GM18502 (cell line): ENCODE measurements at regions not wholly inside any gene's neighbourhood (a gene's known extent, or its start where the extent isn't known, plus 50 kb on each side); places are given as distances from the start of the nearest gene placed in this dataset.
A peak's percentile ranks its signal among the peaks of the same experiment; 100 is the strongest.

Experiments
- ATAC-seq: cut with Tn5 transposase; IDR thresholded peaks from one replicate; pipeline ENCODE4 v1.9.1; 2021; ENCODE audit warnings: mild to moderate bottlenecking; ENCODE audit not compliant: unreplicated experiment, poor library complexity

DNA sequence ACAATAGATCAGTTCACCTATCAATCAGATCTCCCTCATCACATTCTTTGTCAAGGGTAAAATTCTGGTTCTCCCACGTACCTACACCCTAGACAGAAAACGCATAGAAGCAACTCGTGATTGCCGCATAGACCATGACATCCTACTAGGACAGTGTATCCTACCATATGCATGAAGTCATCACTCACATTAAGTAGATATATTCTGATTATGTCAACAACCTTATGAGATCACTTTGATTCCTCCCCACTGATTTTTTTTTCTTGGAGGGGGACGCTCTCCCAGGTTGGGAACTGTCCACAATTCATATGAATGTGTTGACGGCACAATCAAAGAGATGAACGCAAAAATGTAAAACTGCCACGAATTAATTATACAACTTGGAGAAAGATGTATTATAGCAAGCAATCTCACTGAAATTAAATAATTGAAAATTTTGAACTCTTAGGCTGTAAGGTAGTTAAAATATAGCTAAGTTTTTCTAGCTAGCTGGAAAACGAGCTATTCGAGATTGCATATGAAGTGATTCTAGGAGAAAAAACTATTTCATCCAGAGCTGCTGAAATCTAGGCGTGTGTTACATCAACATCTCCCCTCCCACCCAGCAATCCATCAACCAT is 82.5 kb upstream of the CCDC28A start:
- no peak for ATAC-seq

DNA sequence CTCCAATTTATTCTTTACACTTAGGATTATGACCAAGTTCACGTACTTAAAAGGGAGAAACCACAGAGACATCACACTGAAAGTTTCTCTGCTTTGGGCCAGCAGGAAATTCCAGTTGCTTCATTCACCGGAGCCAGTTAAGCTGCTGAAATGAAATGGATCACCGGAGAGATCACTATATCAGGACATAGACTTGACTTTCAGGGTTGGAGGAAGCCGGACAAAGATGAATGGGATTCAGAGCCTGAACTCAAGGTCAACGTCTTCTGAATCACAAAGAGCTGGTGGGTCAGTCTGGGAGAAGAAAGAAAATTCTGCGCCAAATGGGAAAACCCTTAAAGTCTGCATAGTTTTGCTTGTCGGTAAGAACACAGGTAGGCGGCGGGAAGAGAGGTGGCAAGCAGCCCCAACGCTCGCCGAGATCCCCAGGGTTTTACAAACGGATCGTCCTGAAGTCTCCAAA is 81.9 kb upstream of the CCDC28A start:
- peak; percentile 4 for ATAC-seq

DNA sequence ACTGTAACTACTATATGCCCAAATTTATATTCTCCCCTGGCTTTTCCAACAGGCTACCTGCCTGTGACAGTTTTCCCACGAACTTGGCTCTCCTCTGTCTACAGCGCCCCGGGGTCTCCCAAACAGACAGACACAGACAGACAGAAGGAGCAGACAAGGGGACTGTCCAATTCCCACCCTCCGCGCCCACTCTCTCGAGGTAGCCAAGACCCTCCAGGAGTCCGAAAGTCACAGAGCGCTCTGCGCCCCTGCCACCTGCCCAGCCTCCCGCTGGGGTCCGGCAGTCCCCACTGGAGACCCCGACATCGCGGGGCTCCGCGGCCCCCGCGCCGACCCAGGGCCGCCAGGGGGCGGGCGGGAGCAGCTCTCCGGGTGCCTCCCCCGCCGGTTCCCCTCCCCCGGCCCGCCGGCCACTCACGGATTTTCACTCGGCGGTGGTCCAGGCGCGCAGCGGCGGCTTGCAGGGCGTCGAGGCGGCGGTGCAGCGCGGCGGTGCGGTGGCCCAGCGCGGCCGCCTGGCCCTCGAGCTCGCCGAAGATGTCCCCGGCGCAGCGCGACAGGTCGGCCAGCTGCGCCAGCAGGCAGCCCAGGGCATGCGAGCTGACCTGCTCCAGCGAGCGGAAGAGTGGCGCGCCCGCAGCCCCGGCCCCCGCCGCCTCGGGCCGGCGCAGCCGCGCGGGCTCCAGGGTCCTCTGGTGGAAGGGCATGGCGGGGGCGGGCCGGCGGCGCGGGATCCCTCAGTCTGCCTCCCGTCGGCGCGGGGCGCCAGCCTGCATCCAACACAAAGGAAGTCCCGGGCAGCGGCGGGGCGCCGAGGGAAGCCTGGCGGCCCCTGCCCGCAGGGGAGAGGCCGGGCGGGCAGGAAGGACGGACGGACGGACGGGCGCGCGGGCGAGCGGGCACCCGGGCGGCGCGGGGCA is 81.3 kb upstream of the CCDC28A start:
- peak; percentile 70 for ATAC-seq

DNA sequence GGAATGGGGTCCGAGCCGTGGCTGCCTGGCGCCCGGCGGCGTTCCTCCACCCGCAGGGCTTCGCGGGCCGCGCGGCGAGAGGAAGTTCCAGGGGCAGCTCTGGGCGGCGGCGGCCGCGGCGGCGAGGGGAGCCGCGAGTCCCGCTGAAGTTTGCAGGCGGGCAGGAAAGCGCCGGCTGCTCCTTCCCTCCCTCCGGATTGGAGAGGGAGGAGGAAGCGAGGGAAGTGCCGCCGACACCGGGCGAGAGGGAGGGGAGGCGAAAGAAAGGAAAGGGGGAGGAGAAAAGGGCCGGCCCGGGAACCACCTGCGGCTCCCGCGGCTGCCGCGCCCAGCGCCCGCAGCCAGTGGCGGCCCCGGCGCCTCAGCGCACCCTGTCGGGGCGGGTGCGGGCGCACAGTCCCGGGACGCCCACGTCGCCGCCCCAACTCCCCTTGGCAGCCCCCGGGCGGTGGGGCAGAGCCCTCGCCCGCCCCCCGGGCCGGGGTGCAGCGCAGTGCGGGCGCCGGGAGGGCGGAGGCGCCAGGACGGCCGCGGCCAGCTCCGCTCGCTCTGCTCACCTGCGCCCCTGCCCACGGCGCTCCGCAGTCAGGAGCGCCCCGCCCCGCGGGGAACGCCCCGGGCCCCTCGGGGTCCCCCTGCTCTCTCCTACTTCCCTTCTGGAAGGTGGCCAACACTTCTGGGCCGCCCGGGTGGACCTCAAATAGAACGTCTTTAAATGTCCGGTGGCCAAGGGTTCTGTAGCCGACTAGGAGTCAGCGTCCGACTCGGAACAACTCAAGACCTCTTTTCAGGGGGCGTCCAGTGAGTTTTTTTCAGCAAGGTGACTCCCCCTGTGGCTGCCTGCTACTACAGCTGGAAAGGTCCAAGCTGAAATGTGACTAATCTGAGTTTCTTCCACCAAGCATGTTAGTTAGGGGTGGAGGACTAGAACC is 80.3 kb upstream of the CCDC28A start:
- peak; percentile 56 for ATAC-seq

DNA sequence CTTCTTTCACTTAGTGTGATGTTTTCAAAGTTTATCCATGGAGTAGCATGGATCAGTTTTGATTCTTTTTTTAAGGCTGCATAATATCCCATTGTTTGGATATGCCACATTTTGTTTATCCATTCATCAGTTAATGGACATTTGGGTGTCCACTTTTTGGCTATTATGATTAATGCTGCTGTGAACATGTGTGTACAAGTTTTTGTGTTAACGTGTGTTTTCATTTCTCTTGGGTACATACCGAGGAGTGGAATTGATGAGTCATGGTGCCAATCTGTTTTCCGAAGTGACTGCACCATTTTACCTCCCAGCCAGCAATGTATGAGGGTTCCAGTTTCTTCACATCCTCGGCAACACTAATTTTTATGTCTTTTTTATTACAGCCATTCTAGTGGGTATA is 78.4 kb upstream of the CCDC28A start:
- ATAC-seq, result no peak

DNA sequence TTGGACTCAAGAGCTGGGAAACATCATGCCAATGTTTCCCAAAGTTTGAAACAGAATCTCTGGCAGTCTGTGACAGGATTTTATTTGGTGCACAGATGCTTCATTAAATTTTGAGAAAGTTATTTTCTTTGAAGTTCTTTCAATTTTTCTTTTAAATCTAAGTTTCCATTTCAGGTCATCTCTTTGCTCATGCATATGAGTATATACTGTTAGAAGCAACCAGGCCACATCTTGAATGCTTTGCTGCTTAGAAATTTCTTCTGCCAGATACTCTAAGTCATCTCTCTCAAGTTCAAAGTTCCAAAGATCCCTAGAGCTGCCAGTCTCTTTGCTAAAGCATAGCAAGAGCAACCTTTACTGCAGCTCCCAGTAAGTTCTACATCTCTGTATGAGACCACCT is 59.1 kb upstream of the CCDC28A start:
- ATAC-seq, result no peak

DNA sequence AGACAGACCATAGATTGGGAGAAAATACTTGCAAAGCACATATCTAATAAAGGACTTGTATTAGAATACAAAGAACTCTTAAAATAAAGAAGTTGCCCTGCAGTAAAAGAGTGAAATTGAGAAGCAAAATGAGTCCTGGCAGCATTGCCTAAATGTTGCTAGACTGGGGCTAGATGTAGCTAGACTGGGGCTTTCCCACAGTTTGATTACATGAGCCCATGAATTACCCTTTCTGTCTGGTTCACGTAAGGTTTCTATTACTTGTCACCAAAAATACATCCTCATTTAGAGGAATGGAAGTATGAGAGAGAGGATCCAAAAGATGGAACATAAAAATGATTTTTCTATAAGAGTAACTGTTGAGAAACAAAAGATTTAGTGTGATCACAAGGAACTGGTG is 57.6 kb upstream of the CCDC28A start:
- ATAC-seq, result no peak

DNA sequence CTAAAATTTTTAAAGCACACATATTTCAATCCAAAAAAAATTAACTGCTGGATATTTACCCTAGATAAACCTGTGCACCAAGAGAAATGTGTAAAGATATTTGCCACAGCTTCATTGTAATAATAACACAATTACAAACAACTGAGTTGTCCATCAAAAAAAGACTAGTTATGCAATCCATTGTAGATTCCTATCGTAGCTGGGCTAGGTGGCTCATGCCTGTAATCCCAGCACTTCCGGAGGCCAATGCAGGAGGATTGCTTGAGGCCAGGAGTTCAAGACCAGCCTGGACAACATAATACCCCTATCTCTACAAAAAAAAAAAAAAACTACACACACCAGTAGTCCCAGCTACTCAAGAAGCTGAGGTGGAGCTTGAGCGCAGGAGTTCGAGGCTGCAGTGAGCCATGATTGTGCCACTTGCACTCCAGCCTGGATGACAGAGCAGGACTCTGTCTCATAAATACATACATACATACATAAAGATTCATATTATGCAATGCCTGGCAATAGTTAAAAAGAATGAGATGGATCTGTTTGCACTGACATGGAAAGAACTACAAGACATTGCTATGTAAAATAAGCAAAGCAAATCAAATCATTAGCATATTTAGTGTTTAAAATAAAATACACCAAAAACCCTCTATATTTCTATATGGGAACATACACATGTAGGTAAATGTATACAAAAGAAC is 56.5 kb upstream of the CCDC28A start:
- ATAC-seq, result no peak

DNA sequence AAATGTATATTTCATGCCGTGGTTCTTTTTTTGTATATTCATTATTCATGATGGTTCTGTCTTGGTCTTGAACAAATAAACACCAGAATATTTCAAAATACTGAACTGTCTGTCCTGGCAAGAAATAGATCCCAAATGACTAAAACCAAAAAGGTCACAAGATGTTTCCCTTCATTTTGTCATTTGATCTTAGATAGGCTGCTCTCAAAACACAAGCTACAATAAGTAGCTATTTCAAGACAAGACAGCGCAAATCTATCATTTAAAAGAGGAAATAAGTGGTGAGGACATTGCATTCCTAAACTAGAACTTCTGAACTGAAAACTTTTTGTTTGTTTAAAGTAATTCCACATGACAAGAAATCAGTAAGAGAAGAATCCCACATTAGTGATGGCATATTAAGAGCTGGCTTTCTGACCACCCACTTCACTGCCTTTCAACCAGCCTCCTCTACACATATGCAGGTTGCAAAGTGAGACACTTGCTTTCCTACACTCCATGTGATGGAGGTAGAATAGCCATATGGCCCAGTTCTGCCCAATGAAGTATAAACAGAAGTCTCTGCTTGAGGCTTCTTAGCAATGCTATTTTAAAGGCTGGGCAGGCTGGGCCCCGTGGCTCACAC is 54.4 kb upstream of the CCDC28A start:
- ATAC-seq, result no peak

DNA sequence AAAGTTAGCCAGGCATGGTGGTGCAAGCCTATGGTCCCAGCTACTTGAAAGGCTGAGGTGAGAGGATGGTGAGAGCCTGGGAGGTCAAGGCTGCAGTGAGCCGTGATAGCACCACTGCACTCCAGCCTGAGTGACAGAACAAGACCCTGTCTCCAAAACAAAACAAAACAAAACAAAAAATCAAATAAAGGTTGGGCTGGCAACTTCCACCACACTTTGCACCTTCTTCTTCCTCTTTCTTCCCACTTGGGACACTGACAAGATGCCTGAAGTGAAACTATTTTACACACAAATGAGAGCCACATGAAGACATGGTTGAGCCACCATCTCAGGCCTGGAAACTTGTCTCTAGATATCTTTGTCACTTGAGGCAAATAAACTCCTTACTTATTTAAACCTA is 53.8 kb upstream of the CCDC28A start:
- ATAC-seq, result no peak

DNA sequence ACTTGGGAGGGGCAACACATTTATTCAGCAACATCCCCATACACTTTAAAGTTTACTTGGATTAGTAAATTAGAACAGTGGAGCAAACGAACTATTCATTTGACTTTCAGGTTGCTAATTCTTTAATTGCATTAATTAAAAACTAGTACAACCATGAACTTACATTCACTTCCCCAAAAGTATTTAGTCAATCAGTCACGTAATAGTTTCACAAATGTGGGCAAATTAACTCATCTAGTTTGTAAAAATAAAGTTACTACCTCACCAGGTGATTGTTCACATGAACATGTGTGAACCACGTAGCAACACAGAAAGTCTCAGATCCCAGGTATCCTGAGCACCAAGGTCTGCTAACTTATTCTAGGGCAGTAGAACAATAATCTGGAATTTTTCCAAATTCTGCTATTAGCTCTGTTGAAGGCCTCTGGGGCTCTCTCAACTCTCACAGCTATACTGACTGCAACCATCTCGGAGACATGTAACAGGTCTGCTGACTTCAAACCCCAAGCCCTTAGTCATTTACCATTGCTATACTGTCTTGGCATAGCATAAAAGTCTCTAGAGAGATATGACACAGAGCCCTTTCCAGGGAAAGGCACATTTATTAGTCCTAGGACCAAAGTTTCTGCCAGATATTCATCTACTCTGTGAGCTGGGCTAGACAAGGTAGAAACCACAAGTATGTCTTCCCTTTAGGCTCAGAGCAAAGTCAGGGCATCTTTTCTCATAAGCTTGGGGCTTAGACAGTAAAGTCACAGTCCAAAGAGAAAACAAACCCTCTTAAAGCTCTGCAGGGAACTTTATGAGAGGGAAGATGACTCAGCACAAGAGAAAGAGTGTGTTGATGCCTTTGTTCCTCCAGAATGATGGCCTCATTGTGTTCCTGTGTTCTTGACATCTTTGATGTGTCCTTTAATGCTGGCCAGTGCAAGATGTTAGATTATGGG is 50.9 kb upstream of the CCDC28A start:
- ATAC-seq, result no peak
